ENCODE measurements at regions not wholly inside any gene's neighbourhood (a gene's known extent, or its start where the extent isn't known, plus 50 kb on each side); places are given as distances from the start of the nearest gene placed in this dataset.

DNA sequence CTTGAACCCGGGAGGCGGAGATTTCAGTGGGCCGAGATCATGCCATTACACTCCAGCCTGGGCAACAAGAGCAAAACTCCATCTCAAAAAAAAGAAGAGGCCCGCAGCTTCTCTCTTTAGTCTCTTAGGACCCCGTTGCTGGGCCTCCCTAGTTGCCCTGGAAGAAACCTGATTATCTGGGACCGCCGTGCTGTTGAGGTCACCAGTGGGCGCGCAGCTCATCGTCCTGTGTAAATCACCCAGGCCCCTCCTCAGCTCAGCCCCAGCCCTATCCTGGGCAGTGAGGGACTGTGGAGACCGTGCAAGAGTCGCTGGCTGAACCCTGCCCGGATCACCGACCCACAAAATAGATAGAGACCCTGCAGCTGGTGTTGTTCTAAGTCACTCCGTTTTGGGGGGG, 85.0 kb downstream of the UNCX start:
- DNase-seq (ENCODE audit: extremely low spot score, insufficient read length, low read depth), result no peak

GRCh38 chr7:1318051-1318450, 85.4 kb downstream of the UNCX start:
- no peak for DNase-seq (ENCODE audit: extremely low spot score, insufficient read length, low read depth)
- FAIRE-seq, result no peak

More for the DNA sequence above, 85.0 kb downstream of the UNCX start:
- no peak for FAIRE-seq

GRCh38 chr7:1318661-1319060, 86.0 kb downstream of the UNCX start:
- DNase-seq (ENCODE audit: extremely low spot score, insufficient read length, low read depth), result no peak
- FAIRE-seq, result no peak

GRCh38 chr7:1320616-1321240, 88.1 kb downstream of the UNCX start:
- DNase-seq (ENCODE audit: extremely low spot score, insufficient read length, low read depth) (no peak), FAIRE-seq (no peak)

DNA sequence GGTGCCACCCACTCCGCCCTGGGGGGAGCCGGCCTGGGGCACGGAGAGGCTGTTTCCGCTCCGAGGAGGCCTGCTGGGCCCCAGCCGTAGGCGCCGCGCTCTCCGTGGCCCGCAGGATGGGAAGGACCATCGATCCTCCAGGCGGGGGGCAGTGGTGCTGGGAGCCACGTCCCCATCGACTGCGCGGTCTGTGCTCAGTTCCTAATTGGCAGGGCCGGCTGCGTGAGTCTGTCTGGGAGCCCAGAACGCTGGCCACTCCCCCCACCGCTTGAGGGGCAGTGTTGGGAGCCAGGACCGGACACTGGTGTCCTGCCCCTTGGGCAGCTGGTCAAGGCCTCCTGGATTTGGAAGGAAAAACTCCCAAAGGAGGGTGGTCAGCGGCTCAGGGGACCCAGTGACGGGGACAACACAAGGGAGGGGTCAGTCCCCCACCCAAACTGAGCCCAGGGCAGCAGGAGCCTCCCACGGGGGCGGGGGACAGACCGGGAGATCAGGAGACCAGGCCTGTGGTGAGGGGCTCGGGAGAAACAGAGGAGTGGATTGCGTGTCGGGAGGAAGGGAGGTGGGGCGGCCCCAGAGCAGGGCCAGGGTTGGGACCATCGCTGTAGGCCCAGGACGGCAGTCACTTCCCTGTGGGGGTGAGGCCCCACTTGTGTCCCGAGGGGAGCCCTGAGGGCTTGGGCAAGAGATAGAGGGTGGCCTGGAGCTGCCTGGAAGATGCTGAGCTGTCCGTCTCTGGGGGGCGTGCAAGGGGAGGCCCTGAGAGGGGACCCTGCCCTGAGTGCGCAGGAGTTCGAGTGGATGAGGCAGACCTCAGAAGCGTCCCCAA, 89.0 kb downstream of the UNCX start:
- FAIRE-seq (no peak), DNase-seq (ENCODE audit: extremely low spot score, insufficient read length, low read depth) (no peak)

GRCh38 chr7:1322240-1323110, 89.8 kb downstream of the UNCX start:
- FAIRE-seq (no peak), DNase-seq (ENCODE audit: extremely low spot score, insufficient read length, low read depth) (no peak)

- no peak for DNase-seq (ENCODE audit: extremely low spot score, insufficient read length, low read depth)
- no peak for FAIRE-seq
Measured at GRCh38 chr7:1323178-1324027, 90.7 kb downstream of the UNCX start.

DNA sequence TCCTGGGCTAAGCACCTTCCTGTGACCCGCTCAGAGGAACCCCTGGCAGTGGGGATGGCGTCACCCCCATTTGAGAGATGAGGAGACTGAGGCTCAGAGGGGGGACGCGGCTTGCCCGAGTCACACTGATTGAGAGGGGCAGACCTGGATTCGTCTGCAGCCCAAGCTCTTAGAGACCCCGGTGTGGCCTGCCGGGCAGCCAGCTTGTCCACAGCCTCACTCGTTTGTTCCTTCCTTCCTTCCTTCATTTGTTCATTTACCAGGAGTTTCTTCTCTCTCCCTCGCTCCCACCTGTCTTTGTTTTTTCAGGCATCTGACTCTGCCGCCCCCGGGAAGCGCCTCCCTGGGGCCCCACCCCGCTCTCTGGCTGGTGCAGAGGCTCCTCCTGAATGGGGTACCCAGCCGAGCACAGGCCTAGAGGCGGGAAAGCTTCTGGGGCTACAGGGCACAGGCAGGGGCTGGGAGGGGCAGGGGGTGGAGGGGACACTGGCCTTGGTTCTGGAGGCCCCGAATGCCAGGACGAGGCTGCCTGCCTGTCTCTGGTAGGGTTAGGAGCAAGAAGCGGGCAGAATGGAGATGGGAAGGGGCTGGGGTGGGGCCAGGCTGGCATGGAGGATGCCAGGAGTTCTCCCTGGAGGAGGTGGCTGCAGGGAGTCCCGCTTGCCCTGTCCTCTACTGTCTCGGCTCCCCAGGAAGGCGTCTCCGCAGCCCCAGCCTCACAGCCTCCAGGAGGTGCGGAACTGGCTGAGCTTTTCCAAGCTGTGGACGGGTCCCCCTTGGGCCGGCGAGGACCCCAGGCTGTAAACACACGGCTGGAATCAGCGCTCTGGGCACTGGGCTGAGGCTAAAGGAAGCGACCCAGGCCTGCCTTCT, 91.6 kb downstream of the UNCX start:
- DNase-seq (ENCODE audit: extremely low spot score, insufficient read length, low read depth) (no peak), FAIRE-seq (no peak)

DNA sequence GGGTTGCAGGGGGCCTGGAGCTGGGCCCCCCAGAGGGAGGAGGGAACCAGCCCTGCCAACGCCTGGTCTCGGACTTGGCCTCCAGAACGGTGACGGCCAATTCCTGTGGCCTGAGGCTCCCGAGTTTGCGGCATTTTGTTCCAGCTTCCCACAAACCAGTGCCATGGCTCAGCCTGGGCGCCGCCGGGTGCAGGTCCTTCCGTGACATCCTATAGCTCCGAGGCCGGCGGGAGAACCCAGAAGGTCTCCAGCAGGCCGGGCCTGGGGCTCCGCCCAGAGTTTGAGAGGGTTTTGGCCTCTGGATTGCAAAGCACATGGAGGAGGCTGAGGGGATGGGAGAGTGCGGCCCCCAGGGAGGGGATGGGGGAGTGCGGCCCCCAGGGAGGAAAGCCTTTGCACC, 92.6 kb downstream of the UNCX start:
- FAIRE-seq, result no peak
- DNase-seq (ENCODE audit: extremely low spot score, insufficient read length, low read depth), result no peak

- no peak for FAIRE-seq
- DNase-seq (ENCODE audit: extremely low spot score, insufficient read length, low read depth), result no peak
Measured at GRCh38 chr7:1325646-1326510, 93.2 kb downstream of the UNCX start.

GRCh38 chr7:1326511-1326785, 93.8 kb downstream of the UNCX start:
- FAIRE-seq (no peak), DNase-seq (ENCODE audit: extremely low spot score, insufficient read length, low read depth) (no peak)

GRCh38 chr7:1329261-1329660, 96.6 kb downstream of the UNCX start:
- FAIRE-seq (no peak), DNase-seq (ENCODE audit: extremely low spot score, insufficient read length, low read depth) (no peak)

GRCh38 chr7:1329966-1330800, 97.5 kb downstream of the UNCX start:
- no peak for FAIRE-seq
- DNase-seq (ENCODE audit: extremely low spot score, insufficient read length, low read depth), result no peak

DNA sequence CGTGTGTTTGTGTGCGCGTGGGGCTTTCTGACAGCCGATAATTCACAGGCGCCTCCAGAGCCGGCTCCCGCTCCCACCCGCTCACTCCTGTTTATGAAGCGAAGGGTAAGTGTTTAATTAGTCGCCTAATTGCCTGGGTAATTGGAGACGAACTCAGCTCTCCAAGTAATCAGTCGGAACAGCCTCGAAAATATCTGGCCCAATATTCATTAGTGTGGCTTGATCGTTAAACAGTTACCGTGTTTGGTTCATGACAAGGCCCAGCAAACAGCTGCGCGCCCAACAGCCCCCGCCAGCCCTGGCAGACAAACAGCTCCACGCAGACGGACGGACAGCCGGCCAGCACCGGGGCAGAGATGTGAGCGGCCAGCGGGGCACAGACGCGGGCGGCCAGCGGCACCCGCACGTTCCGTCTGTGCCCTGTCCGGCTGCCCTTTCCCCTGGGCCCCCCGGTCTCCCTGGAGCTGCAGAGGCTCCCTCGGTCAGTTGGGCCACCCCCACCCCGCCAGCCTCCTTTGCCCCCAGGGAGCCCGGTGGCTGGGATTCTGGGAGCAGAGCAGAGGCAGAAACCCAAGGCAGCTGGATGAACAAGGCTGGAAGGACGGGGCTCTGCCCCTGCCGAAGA, 98.2 kb downstream of the UNCX start:
- FAIRE-seq (no peak), DNase-seq (ENCODE audit: extremely low spot score, insufficient read length, low read depth) (no peak)

DNA sequence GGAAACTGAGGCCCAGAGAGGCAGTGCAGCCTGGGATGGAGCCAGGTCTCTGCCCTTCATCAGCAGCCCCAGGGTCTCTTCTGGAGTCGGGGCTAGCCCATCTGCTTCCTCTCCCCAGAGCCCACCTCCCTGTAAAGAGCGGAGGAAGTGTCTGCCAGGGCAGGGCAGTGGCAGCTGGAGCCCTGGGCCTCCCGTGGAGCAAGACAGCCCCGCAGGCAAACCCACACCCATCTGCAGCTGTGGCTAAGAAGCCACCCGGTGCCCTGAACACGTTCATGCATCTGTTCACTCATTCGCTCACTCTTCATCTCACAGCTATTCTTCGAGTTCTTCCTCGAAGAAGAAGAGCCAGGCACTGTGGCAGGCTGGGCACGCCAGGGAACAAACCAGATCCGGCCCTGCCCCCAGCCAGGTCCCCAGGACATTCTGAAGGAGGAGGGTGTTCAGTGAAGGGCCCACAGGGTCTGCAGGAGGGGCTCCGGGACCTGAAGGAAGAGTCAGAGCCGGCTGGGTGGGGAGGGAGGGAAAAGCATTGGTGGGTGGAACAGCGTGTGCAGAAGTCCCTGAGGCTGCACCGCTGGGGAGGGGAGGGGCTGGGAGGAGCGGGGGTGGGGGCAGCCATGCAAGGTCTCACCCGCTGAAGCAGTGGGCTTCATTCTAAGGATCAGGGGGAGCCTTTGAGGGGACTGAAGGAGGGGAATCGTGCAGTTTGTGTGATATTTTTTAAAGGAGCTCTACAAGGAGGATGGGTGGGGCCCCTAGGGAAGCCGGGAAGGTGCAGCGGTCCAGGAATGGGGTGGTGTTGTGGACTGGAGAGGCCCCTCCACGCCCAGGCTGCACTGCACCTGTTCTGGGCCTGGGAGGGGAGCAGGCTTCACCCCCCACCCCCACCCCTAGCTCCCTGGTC, 99.1 kb downstream of the UNCX start:
- FAIRE-seq (no peak), DNase-seq (ENCODE audit: extremely low spot score, insufficient read length, low read depth) (no peak)

DNA sequence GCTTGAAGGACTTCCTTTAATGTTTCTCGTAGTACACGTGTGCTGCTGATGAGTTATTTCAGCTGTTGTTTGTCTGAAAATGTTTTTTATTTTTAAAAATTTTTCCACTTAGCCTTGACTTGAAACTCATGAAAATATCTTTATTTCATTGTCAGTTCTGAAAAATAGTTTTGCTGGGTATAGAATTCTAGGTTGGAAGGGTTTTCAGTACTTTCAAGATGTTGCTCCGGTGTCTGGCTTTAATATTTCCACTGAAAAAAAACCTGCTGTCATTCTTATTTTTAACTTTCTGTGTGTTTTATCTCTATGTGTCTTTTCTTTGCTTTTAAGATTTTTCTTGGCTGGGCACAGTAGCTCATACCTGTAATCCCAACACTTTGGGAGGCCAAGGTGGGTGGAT, 103.8 kb downstream of the UNCX start:
- FAIRE-seq, result no peak
- no peak for DNase-seq (ENCODE audit: extremely low spot score, insufficient read length, low read depth)

All from GM18507 (cell line).